ENCODE measurements at regions not wholly inside any gene's neighbourhood (a gene's known extent, or its start where the extent isn't known, plus 50 kb on each side); places are given as distances from the start of the nearest gene placed in this dataset.

DNA sequence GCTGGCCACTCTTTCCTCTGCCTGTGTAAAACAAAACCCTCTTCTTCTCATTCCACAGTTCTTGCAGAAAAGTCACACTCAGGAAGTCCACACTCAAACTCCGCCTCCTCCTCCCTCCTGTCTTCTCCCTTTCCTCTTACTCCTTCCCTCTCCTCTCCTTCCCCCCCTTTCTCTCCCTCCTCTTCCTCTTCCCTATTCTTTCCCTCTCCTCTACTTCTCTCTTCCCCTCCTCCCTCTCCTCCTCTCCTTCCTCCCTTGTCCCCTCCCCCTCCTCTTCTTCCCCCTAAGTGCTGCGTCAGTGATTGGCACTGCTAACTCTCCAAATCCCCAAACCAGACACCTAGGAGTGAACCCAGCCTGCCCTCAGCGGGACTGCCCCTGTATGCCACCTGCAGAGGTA lies 67.0 kb downstream of the ZNF467 start:
- TF ChIP-seq, protein P1, sequence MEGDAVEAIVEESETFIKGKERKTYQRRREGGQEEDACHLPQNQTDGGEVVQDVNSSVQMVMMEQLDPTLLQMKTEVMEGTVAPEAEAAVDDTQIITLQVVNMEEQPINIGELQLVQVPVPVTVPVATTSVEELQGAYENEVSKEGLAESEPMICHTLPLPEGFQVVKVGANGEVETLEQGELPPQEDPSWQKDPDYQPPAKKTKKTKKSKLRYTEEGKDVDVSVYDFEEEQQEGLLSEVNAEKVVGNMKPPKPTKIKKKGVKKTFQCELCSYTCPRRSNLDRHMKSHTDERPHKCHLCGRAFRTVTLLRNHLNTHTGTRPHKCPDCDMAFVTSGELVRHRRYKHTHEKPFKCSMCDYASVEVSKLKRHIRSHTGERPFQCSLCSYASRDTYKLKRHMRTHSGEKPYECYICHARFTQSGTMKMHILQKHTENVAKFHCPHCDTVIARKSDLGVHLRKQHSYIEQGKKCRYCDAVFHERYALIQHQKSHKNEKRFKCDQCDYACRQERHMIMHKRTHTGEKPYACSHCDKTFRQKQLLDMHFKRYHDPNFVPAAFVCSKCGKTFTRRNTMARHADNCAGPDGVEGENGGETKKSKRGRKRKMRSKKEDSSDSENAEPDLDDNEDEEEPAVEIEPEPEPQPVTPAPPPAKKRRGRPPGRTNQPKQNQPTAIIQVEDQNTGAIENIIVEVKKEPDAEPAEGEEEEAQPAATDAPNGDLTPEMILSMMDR (IDR thresholded peaks at IDR 0.05; ENCODE audit: poor library complexity): no peak
- TF ChIP-seq EZH2 (IDR thresholded peaks at IDR 0.05; ENCODE audit: borderline replicate concordance): no peak
